Ascending aorta (tissue), 2 donors: ENCODE measurements at regions not wholly inside any gene's neighbourhood (a gene's known extent, or its start where the extent isn't known, plus 50 kb on each side); places are given as distances from the start of the nearest gene placed in this dataset.

Experiments
- DNase-seq, 2 donors: peaks; one replicate each; pipeline ENCODE4 v3.0.0-alpha.2; 2019; ENCODE audit warnings: low spot score in 2 of 2
- H3K27ac ChIP-seq, 2 donors: fragments of 200-600 bp; sonication (generic); one replicate each; pipeline ENCODE4 v1.5.1; 2016 to 2017; ENCODE audit warnings: mild to moderate bottlenecking in 1 of 2
- H3K27me3 ChIP-seq: fragments of 200-600 bp; sonication (generic); one replicate; pipeline ENCODE4 v1.5.1; 2017
- H3K36me3 ChIP-seq, 2 donors: fragments of 200-600 bp; sonication (generic); one replicate each; pipeline ENCODE4 v1.5.1; 2016
- H3K4me1 ChIP-seq, 2 donors: fragments of 200-600 bp; sonication (generic); one replicate each; pipeline ENCODE4 v1.5.1; 2016 to 2017; ENCODE audit warnings: mild to moderate bottlenecking in 1 of 2
- H3K4me3 ChIP-seq, 2 donors: fragments of 200-600 bp; sonication (generic); one replicate each; pipeline ENCODE4 v1.5.1; 2016 to 2017; ENCODE audit warnings: mild to moderate bottlenecking in 1 of 2
- H3K9me3 ChIP-seq, 2 donors: fragments of 200-600 bp; sonication (generic); one replicate each; pipeline ENCODE4 v1.5.1; 2016
- CTCF ChIP-seq, 3 experiments: fragments of 200-600 bp in 2 of 3; fragments of 450-650 bp in 1 of 3; sonication (generic) in 2 of 3; IDR thresholded peaks; one replicate each; pipeline ENCODE4 v1.5.1; 2016 to 2019; ENCODE audit warnings: antibody characterized with exemption in 3 of 3, mild to moderate bottlenecking in 1 of 3, moderate library complexity in 1 of 3
- intact Hi-C: fragments of 100-400 bp; cut with DNase I; formaldehyde crosslinking; loops from one replicate; pipeline ENCODE4 v1.15.1; 2023

GRCh38 chr14:65287264-65288131, 125.0 kb upstream of the FUT8 start:
- Histone ChIP-seq H3K4me3 (no peak overlapping the region), H3K4me1 (no peaks in the 10 kb centered on the region), H3K27me3 (no peaks in the 10 kb centered on the region), H3K36me3 (no peaks in the 10 kb centered on the region), H3K27ac (no peak overlapping the region), H3K9me3 (no peaks in the 10 kb centered on the region)
- intact Hi-C loops, result no loop called here
- TF ChIP-seq CTCF (IDR thresholded peaks at IDR 0.05), result no peak
- DNase-seq, result no peak

GRCh38 chr14:65290830-65291229, 121.7 kb upstream of the FUT8 start:
- no peak for TF ChIP-seq CTCF (IDR thresholded peaks at IDR 0.05)

GRCh38 chr14:65291531-65291930, 121.0 kb upstream of the FUT8 start:
- no peak overlapping the region for H3K4me3 ChIP-seq
- H3K36me3 ChIP-seq, result no peaks in the 10 kb centered on the region
- no peaks in the 10 kb centered on the region for H3K27me3 ChIP-seq
- TF ChIP-seq CTCF (IDR thresholded peaks at IDR 0.05), result no peak
- H3K27ac ChIP-seq, result no peak overlapping the region
- intact Hi-C loops, result no loop called here
- DNase-seq, result no peak
- no peaks in the 10 kb centered on the region for H3K4me1 ChIP-seq
- H3K9me3 ChIP-seq, result no peaks in the 10 kb centered on the region

More at GRCh38 chr14:65290830-65291229, 121.7 kb upstream of the FUT8 start:
- no peaks in the 10 kb centered on the region for H3K36me3 ChIP-seq
- intact Hi-C loops, result no loop called here
- H3K27me3 ChIP-seq, result no peaks in the 10 kb centered on the region
- no peak for DNase-seq
- no peaks in the 10 kb centered on the region for H3K4me1 ChIP-seq
- no peak overlapping the region for H3K4me3 ChIP-seq
- H3K27ac ChIP-seq, result no peak overlapping the region
- H3K9me3 ChIP-seq, result no peaks in the 10 kb centered on the region

DNA sequence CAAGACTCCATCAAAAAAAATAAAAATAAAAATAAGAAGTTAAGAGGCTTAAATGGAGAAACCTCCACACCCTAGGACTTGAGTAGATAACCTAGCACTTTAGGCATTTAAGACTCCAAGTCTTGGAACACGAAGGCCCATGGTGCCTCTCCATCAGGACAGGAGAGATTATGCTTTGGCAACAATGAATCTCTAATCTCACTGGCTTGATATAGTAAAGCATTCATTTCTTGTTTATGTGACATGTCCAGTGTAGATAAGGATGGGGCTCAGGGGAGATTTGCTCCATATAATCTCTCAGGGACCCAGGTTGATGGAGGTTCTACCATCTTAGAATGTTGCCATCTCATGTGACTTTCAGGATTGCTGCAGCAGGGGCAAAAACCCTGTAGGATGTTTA, 117.7 kb upstream of the FUT8 start:
- no peak overlapping the region for H3K4me3 ChIP-seq
- intact Hi-C loops, result no loop called here
- H3K4me1 ChIP-seq, result no peaks in the 10 kb centered on the region
- H3K27ac ChIP-seq, result no peak overlapping the region
- no peaks in the 10 kb centered on the region for H3K36me3 ChIP-seq
- no peak for TF ChIP-seq CTCF (IDR thresholded peaks at IDR 0.05)
- no peaks in the 10 kb centered on the region for H3K9me3 ChIP-seq
- no peak for DNase-seq
- H3K27me3 ChIP-seq, result no peaks in the 10 kb centered on the region

DNA sequence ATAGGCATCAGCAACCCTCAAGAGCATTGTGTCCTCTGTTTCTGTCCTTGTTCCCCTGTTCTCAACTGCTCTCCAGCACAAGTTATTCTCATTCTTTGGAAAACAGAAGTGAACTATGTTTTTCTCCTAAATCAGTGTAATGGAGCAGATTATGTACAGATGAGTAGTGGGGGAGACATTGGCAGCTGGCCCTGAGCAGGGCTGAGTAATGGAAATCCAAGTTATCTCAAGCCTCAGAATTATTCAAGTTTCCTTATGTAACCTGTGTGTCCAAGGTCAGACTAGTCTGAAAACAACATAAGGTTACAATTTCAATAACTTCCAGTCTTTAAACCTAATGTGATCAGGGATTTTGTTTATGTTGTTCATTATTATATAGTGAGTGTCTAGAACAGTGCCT, 116.1 kb upstream of the FUT8 start:
- Histone ChIP-seq H3K27ac (no peak overlapping the region), H3K36me3 (no peaks in the 10 kb centered on the region), H3K27me3 (no peaks in the 10 kb centered on the region), H3K4me3 (no peak overlapping the region), H3K4me1 (no peaks in the 10 kb centered on the region), H3K9me3 (no peaks in the 10 kb centered on the region)
- intact Hi-C loops, result no loop called here
- TF ChIP-seq CTCF (IDR thresholded peaks at IDR 0.05), result no peak
- no peak for DNase-seq
